ENCODE measurements at regions not wholly inside any gene's neighbourhood (a gene's known extent, or its start where the extent isn't known, plus 50 kb on each side); places are given as distances from the start of the nearest gene placed in this dataset.

DNA sequence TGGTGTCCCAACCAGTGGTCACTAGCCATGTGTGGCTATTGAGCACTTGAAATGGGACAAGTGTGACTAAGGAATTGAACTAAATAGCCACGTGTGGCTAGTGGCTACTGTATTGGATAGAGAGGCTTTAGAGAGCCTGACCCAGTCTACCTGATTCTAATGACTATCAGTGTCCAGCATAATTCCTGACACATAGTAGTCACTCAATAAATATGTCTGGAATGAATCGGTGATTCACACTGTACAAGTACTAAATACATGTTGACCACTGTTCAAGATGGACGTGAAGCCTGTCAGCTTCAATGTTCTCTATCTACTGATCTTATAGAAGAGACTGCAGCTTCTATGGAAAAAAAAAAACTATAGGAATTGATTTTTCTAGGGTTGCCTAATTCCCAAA lies 57.7 kb upstream of the MAST4 start:
- no peak overlapping the region for H3K4ac ChIP-seq (ENCODE audit: low read depth, low read length)
- no peak overlapping the region for H2AK5ac ChIP-seq (ENCODE audit: insufficient read length, low read length)
- H3K9me3 ChIP-seq (ENCODE audit: control insufficient read depth, low read depth, low read length) = no peaks in the 10 kb centered on the region
- Mint-ChIP-seq H3K36me3 (ENCODE audit: insufficient read depth in 1 of 3, low read depth in 3 of 3) (peaks cover 0 to 5% (median 4%) of the 10 kb centered on the region in 3 experiments; a peak in 4 of 7 replicates), H3K4me1 (no peaks in the 10 kb centered on the region), H3K27ac (no peak overlapping the region), H3K27me3 (ENCODE audit: low read depth) (no peaks in the 10 kb centered on the region; the same call in 1 of the 2 replicates), H3K4me3 (no peak overlapping the region), H3K9me3 (peaks cover under 1 to 8% of the 10 kb centered on the region in 2 experiments; a peak in 3 of 5 replicates)
- DNase-seq = no peak
- H2BK12ac ChIP-seq (ENCODE audit: insufficient read length, low read depth, low read length) = no peak overlapping the region
- no peak overlapping the region for H3K27ac ChIP-seq (ENCODE audit: insufficient read length, low read depth, low read length)
- H4K5ac ChIP-seq (ENCODE audit: insufficient read length, low read depth, low read length) = no peak overlapping the region
- H3K79me1 ChIP-seq (ENCODE audit: insufficient read depth, low read depth, low read length, poor library complexity, severe bottlenecking) = no peaks in the 10 kb centered on the region
- H2BK15ac ChIP-seq (ENCODE audit: low read depth, low read length) = no peak overlapping the region
- no peak overlapping the region for H3K18ac ChIP-seq (ENCODE audit: insufficient read length, low read depth, low read length)
- H4K20me1 ChIP-seq (ENCODE audit: control insufficient read depth, insufficient read depth, insufficient read length) = no peaks in the 10 kb centered on the region
- H2BK5ac ChIP-seq (ENCODE audit: insufficient read length, low read length) = no peak overlapping the region
- no peak overlapping the region for H4K91ac ChIP-seq (ENCODE audit: insufficient read length, low read depth, low read length)
- no peaks in the 10 kb centered on the region for H3K79me2 ChIP-seq (ENCODE audit: insufficient read depth, low read length)
- H3K4me1 ChIP-seq (ENCODE audit: insufficient read depth, low read length) = no peaks in the 10 kb centered on the region
- H3K14ac ChIP-seq (ENCODE audit: insufficient read depth, low read length) = no peak overlapping the region
- H3K9ac ChIP-seq (ENCODE audit: extremely low read depth, insufficient read length, low read length) = no peak overlapping the region
- TF ChIP-seq, protein P1, sequence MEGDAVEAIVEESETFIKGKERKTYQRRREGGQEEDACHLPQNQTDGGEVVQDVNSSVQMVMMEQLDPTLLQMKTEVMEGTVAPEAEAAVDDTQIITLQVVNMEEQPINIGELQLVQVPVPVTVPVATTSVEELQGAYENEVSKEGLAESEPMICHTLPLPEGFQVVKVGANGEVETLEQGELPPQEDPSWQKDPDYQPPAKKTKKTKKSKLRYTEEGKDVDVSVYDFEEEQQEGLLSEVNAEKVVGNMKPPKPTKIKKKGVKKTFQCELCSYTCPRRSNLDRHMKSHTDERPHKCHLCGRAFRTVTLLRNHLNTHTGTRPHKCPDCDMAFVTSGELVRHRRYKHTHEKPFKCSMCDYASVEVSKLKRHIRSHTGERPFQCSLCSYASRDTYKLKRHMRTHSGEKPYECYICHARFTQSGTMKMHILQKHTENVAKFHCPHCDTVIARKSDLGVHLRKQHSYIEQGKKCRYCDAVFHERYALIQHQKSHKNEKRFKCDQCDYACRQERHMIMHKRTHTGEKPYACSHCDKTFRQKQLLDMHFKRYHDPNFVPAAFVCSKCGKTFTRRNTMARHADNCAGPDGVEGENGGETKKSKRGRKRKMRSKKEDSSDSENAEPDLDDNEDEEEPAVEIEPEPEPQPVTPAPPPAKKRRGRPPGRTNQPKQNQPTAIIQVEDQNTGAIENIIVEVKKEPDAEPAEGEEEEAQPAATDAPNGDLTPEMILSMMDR (conservative IDR thresholded peaks at IDR 0.05) = no peak
- no peaks in the 10 kb centered on the region for H3K23me2 ChIP-seq (ENCODE audit: insufficient read length, low read depth, low read length, poor library complexity, severe bottlenecking)
- no peak overlapping the region for H4K8ac ChIP-seq (replicated peaks; ENCODE audit: insufficient read length, low read depth, low read length)
- H3K4me2 ChIP-seq (ENCODE audit: insufficient read depth, insufficient read length, low read length) = no peak overlapping the region
- no peak overlapping the region for H3K23ac ChIP-seq (ENCODE audit: insufficient read length, low read depth, low read length)
- no peak overlapping the region for H2BK120ac ChIP-seq (ENCODE audit: low read depth, low read length, poor library complexity, severe bottlenecking)
- H2BK20ac ChIP-seq (ENCODE audit: low read depth, low read length, poor library complexity, severe bottlenecking) = no peak overlapping the region
- WGBS (ENCODE audit: extremely low coverage, insufficient read length, low lambda C conversion rate) = no CpG with 5 or more reads among the region's 3 CpGs
- H3K27me3 ChIP-seq (ENCODE audit: insufficient read depth, low read length) = no peaks in the 10 kb centered on the region
- no peak overlapping the region for H3T11ph ChIP-seq (ENCODE audit: low read length)
- no peak overlapping the region for H2AFZ ChIP-seq (ENCODE audit: low read length)
- H3K56ac ChIP-seq (ENCODE audit: insufficient read length, low read depth, low read length) = no peak overlapping the region

Data from H9 (cell line).